Activated T-cell treated with anti-CD3 and anti-CD28 coated beads, Interleukin-2, amount 50 U/mL, for 72 hours (primary cell): ENCODE measurements at regions not wholly inside any gene's neighbourhood (a gene's known extent, or its start where the extent isn't known, plus 50 kb on each side); places are given as distances from the start of the nearest gene placed in this dataset.
"Not testable (repeated sequence)": the region's sequence is repeated elsewhere in the genome, so short reads cannot be mapped to it uniquely, and the experiment has no call there.

Source experiments
- ATAC-seq, 2 donors: fragments of 150-1000 bp; cut with Tn5 transposase; replicated peaks in 1 of 2; 2 replicates each; pipeline ENCODE4 v1.10.0; 2021; ENCODE audit warnings: moderate library complexity in 2 of 2, mild to moderate bottlenecking in 1 of 2
- DNase-seq, 2 donors: peaks; one replicate each; pipeline ENCODE4 v3.0.0; 2021 to 2022; ENCODE audit warnings: mixed read lengths in 1 of 2
- H3K27ac Mint-ChIP-seq: one replicate; pipeline ENCODE4 v1.8.0; 2022; ENCODE audit warnings: mild to moderate bottlenecking, moderate library complexity, mixed read lengths
- H3K27me3 Mint-ChIP-seq: one replicate; pipeline ENCODE4 v1.8.0; 2022; ENCODE audit warnings: low read depth, mixed read lengths
- H3K36me3 Mint-ChIP-seq, 2 donors: one replicate each; pipeline ENCODE4 v1.8.0; 2022; ENCODE audit warnings: mixed read lengths in 2 of 2, mild to moderate bottlenecking in 1 of 2; ENCODE audit not compliant: insufficient read depth in 2 of 2
- H3K4me1 Mint-ChIP-seq: one replicate; pipeline ENCODE4 v1.8.0; 2022; ENCODE audit warnings: low read depth, mixed read lengths
- H3K4me3 Mint-ChIP-seq, 2 donors: one replicate each; pipeline ENCODE4 v1.8.0; 2022; ENCODE audit warnings: mild to moderate bottlenecking in 2 of 2, mixed read lengths in 2 of 2, moderate library complexity in 2 of 2
- H3K9me3 Mint-ChIP-seq, 2 donors: one replicate each; pipeline ENCODE4 v1.8.0; 2022; ENCODE audit warnings: mixed read lengths in 2 of 2

DNA sequence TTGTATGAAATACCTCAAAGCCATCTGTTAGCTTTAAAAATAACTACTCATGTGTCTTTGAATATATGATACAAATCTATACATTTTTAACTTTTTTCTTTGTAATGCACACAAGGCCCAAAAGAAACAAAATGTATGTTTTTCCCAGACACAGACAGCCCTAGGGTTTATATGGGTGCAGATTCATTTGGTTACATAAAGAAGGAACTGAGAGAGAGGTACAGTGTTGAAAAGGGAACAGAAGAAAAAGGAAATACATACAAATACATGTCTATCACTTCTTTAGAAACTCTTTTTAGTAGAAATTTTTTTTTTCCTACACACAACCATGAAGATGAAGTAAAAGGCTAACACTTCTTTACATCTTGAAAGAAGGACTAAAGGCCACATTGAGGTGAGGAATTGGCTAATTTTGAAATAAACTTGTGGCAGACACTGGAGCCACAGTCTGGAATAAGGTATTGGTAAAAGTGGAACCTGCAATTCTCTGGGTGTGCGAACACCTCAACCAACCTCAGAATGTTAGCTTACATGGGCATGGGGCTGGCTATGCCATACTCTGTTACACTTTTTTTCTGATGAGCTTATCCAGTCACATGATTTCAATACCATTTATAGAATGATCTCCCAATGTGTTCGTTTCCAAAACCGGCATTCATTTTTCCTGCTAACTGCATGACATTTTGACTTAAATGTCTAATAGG is 67.9 kb downstream of the FAM47C start:
- no peaks in the 10 kb centered on the region for H3K36me3 Mint-ChIP-seq
- H3K4me3 Mint-ChIP-seq, result no peak overlapping the region
- no peaks in the 10 kb centered on the region for H3K4me1 Mint-ChIP-seq
- no peak overlapping the region for H3K27ac Mint-ChIP-seq
- H3K27me3 Mint-ChIP-seq, result peaks cover 8% of the 10 kb centered on the region
- ATAC-seq (no peak), DNase-seq (no peak)
- peaks cover 2 to 3% of the 10 kb centered on the region in 2 donors for H3K9me3 Mint-ChIP-seq

- H3K27me3 Mint-ChIP-seq, result peaks cover 8% of the 10 kb centered on the region
- H3K9me3 Mint-ChIP-seq, result peaks cover 2 to 3% of the 10 kb centered on the region in 2 donors
- no peak overlapping the region for H3K27ac Mint-ChIP-seq
- H3K36me3 Mint-ChIP-seq, result no peaks in the 10 kb centered on the region
- no peaks in the 10 kb centered on the region for H3K4me1 Mint-ChIP-seq
- DNase-seq (no peak), ATAC-seq (no peak)
- no peak overlapping the region for H3K4me3 Mint-ChIP-seq
Measured at GRCh38 chrX:37076983-37077382, 68.8 kb downstream of the FAM47C start.

DNA sequence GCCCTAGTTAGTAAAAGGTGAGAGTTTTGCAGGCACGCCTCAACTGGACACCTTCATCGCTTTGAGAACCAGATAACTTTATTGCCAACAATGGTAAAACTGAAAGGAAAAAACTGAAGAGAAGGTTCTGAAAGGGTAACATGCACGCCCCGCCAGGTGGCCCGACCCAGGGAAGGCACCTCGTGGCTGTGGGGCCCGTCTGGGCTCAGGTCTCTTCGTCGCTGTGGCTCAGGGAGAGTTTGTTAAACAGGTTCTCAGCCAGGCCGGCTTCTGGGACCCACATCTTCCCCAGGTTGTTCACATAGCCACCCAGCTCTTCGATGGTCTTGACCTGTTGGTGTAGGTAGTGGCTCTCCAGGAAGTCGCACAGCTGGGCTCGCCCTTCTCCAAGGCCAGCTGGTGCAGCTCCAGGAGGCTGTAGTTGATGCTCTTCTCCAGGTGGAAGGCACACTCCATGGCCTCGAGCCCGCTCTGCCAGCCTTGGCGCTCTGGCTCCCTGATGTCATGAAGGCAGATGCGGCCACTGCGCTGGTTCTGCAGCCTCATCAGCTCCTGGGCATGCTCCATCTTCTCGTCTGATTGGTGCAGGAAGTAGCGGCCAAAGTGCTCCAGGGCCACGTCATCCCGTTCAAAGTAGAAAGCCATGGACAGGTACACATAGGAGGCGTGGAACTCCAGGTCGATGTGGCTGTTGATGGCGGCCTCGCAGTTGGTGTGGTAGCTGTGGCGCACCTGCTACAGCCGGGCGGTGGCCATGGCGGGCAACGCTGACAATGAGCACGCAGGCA is 69.7 kb downstream of the FAM47C start:
- Mint-ChIP-seq H3K36me3 (no peaks in the 10 kb centered on the region), H3K4me3 (no peak overlapping the region), H3K27ac (no peak overlapping the region), H3K4me1 (no peaks in the 10 kb centered on the region), H3K9me3 (peaks cover 2 to 3% of the 10 kb centered on the region in 2 donors), H3K27me3 (peaks cover 4% of the 10 kb centered on the region)
- DNase-seq (no peak), ATAC-seq (no peak)

- Mint-ChIP-seq H3K9me3 (peaks cover 2 to 3% of the 10 kb centered on the region in 2 donors), H3K36me3 (no peaks in the 10 kb centered on the region), H3K27ac (no peak overlapping the region), H3K27me3 (no peaks in the 10 kb centered on the region), H3K4me1 (no peaks in the 10 kb centered on the region), H3K4me3 (no peak overlapping the region)
- DNase-seq (no peak), ATAC-seq (no peak)
Measured at GRCh38 chrX:37078434-37078703, 70.2 kb downstream of the FAM47C start.

- H3K4me1 Mint-ChIP-seq, result no peaks in the 10 kb centered on the region
- H3K36me3 Mint-ChIP-seq, result no peaks in the 10 kb centered on the region
- H3K27me3 Mint-ChIP-seq, result no peaks in the 10 kb centered on the region
- H3K4me3 Mint-ChIP-seq, result no peak overlapping the region
- no peak overlapping the region for H3K27ac Mint-ChIP-seq
- DNase-seq (no peak), ATAC-seq (no peak)
- H3K9me3 Mint-ChIP-seq, result peaks cover 0 to 1% of the 10 kb centered on the region in 2 donors
Measured at GRCh38 chrX:37083880-37084279, 75.7 kb downstream of the FAM47C start.

DNA sequence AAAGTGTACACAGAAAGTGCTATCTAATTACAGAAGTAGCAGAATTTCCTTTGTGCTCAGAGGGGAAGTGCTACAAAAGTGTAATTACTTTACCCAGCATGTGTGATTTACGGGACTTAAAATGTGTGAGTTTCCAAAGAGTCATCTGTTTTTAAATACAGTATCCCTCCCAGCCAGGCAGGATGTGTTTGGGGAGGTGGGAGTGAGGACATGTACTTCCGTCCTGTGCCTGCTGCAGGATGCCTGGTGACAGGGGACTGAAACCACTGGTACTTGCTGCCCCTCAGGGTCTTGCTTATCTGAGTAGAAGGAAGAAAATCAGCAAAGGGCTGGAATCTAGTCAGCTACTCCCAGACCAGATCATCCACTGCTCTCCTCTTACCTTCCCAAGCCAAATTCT is 77.5 kb downstream of the FAM47C start:
- not testable (repeated sequence) for H3K27me3 Mint-ChIP-seq, ATAC-seq, H3K27ac Mint-ChIP-seq, H3K4me3 Mint-ChIP-seq, H3K4me1 Mint-ChIP-seq, H3K9me3 Mint-ChIP-seq, H3K36me3 Mint-ChIP-seq, DNase-seq

GRCh38 chrX:37086820-37087219 is 78.7 kb downstream of the FAM47C start:
- not testable (repeated sequence) for H3K27me3 Mint-ChIP-seq, H3K4me1 Mint-ChIP-seq, H3K27ac Mint-ChIP-seq, ATAC-seq, H3K4me3 Mint-ChIP-seq, H3K9me3 Mint-ChIP-seq, H3K36me3 Mint-ChIP-seq, DNase-seq

DNA sequence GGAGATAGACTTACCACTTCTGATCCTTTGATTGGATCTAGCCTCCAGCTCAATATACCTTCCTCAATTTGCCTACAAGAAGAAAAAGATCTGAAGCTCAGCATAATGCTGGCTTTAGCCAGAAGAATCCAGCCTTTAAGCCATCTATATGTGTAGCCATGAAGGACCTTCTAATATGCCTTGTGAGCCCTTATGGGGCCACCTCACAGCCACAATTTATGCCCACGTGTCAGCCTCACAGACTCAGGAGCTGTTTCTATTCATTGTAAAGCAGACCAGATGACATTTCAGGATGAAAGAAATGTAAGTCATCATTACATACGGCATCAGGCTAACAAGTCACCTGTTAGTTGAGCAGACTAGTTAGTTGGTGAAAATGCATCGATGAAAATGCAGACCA is 79.7 kb downstream of the FAM47C start:
- DNase-seq, H3K36me3 Mint-ChIP-seq, H3K9me3 Mint-ChIP-seq, H3K27me3 Mint-ChIP-seq, H3K4me3 Mint-ChIP-seq, H3K27ac Mint-ChIP-seq, H3K4me1 Mint-ChIP-seq, ATAC-seq: not testable (repeated sequence)

GRCh38 chrX:37088778-37089177 is 80.6 kb downstream of the FAM47C start:
- H3K4me1 Mint-ChIP-seq, H3K27ac Mint-ChIP-seq, H3K9me3 Mint-ChIP-seq, H3K36me3 Mint-ChIP-seq, DNase-seq, H3K27me3 Mint-ChIP-seq, H3K4me3 Mint-ChIP-seq, ATAC-seq: not testable (repeated sequence)

GRCh38 chrX:37090142-37090541 is 82.0 kb downstream of the FAM47C start:
- H3K9me3 Mint-ChIP-seq, DNase-seq, ATAC-seq, H3K4me1 Mint-ChIP-seq, H3K27me3 Mint-ChIP-seq, H3K36me3 Mint-ChIP-seq, H3K4me3 Mint-ChIP-seq, H3K27ac Mint-ChIP-seq: not testable (repeated sequence)

- not testable (repeated sequence) for DNase-seq, H3K27ac Mint-ChIP-seq, H3K27me3 Mint-ChIP-seq, H3K4me3 Mint-ChIP-seq, H3K9me3 Mint-ChIP-seq, H3K4me1 Mint-ChIP-seq, H3K36me3 Mint-ChIP-seq
- peak in 1 of 2 donors; percentile 35 for ATAC-seq
Measured at GRCh38 chrX:37096422-37097124, 88.4 kb downstream of the FAM47C start.
